ENCODE measurements at regions not wholly inside any gene's neighbourhood (a gene's known extent, or its start where the extent isn't known, plus 50 kb on each side); places are given as distances from the start of the nearest gene placed in this dataset.

GRCh38 chr9:13750061-13750460 lies 470.6 kb upstream of the MPDZ start:
- TF ChIP-seq POLR2AphosphoS5 (IDR thresholded peaks at IDR 0.05): no peak
- no peak for TF ChIP-seq CTCF (IDR thresholded peaks at IDR 0.05)
- no peak for TF ChIP-seq EP300 (IDR thresholded peaks at IDR 0.05)
- TF ChIP-seq POLR2A (IDR thresholded peaks at IDR 0.05; ENCODE audit: low read depth): no peak
- intact Hi-C loops (cut with DNase I): no loop called here
- Histone ChIP-seq H3K4me1 (no peaks in the 10 kb centered on the region), H3K36me3 (no peaks in the 10 kb centered on the region), H3K27ac (replicated peaks in 1 of 4) (no peak overlapping the region), H3K4me3 (no peak overlapping the region), H3K9me3 (no peaks in the 10 kb centered on the region), H3K27me3 (no peaks in the 10 kb centered on the region)
- DNase-seq (ENCODE audit: extremely low spot score): no peak
- WGBS: 84% methylated on average over 4 of the region's 4 CpGs

- TF ChIP-seq EP300 (IDR thresholded peaks at IDR 0.05) (no peak), CTCF (IDR thresholded peaks at IDR 0.05) (no peak), POLR2AphosphoS5 (IDR thresholded peaks at IDR 0.05) (no peak), POLR2A (IDR thresholded peaks at IDR 0.05; ENCODE audit: low read depth) (no peak)
- H3K27me3 ChIP-seq: no peaks in the 10 kb centered on the region
- no peak for DNase-seq (ENCODE audit: extremely low spot score)
- H3K4me3 ChIP-seq: no peak overlapping the region
- H3K27ac ChIP-seq (replicated peaks in 1 of 4): no peak overlapping the region
- intact Hi-C loops (cut with DNase I): no loop called here
- no peaks in the 10 kb centered on the region for H3K4me1 ChIP-seq
- no peaks in the 10 kb centered on the region for H3K36me3 ChIP-seq
- no peaks in the 10 kb centered on the region for H3K9me3 ChIP-seq
- WGBS: 90% methylated on average over 1 of the region's 1 CpG
Observed at GRCh38 chr9:13746876-13747275, 467.4 kb upstream of the MPDZ start.

- DNase-seq (ENCODE audit: extremely low spot score): no peak
- WGBS: 85% methylated on average over 16 of the region's 16 CpGs
Observed at GRCh38 chr9:13744261-13744901, 464.9 kb upstream of the MPDZ start.

GRCh38 chr9:13737885-13738284 lies 458.4 kb upstream of the MPDZ start:
- intact Hi-C loops (cut with DNase I): no loop called here

More at GRCh38 chr9:13744261-13744901, 464.9 kb upstream of the MPDZ start:
- Histone ChIP-seq H3K27me3 (no peaks in the 10 kb centered on the region), H3K4me1 (no peaks in the 10 kb centered on the region), H3K27ac (replicated peaks in 1 of 4) (no peak overlapping the region), H3K9me3 (no peaks in the 10 kb centered on the region), H3K4me3 (no peak overlapping the region), H3K36me3 (no peaks in the 10 kb centered on the region)
- TF ChIP-seq POLR2AphosphoS5 (IDR thresholded peaks at IDR 0.05): no peak
- TF ChIP-seq POLR2A (IDR thresholded peaks at IDR 0.05; ENCODE audit: low read depth): no peak
- TF ChIP-seq EP300 (IDR thresholded peaks at IDR 0.05): no peak
- TF ChIP-seq CTCF (IDR thresholded peaks at IDR 0.05): no peak
- intact Hi-C loops (cut with DNase I): no loop called here

More at GRCh38 chr9:13737885-13738284, 458.4 kb upstream of the MPDZ start:
- H3K27ac ChIP-seq (replicated peaks in 1 of 4): no peak overlapping the region
- no peaks in the 10 kb centered on the region for H3K4me1 ChIP-seq
- no peak overlapping the region for H3K4me3 ChIP-seq
- TF ChIP-seq CTCF (IDR thresholded peaks at IDR 0.05) (no peak), POLR2AphosphoS5 (IDR thresholded peaks at IDR 0.05) (no peak), POLR2A (IDR thresholded peaks at IDR 0.05; ENCODE audit: low read depth) (no peak), EP300 (IDR thresholded peaks at IDR 0.05) (no peak)
- DNase-seq (ENCODE audit: extremely low spot score): no peak
- H3K36me3 ChIP-seq: no peaks in the 10 kb centered on the region
- H3K9me3 ChIP-seq: no peaks in the 10 kb centered on the region
- no peaks in the 10 kb centered on the region for H3K27me3 ChIP-seq

Measured in esophagus muscularis mucosa (tissue), 4 donors.